Stimulated activated CD4-positive, alpha-beta T cell treated with anti-CD3 and anti-CD28 coated beads, Interleukin-15, amount 100 ng/mL, for 48 hours (primary cell): ENCODE measurements at regions not wholly inside any gene's neighbourhood (a gene's known extent, or its start where the extent isn't known, plus 50 kb on each side); places are given as distances from the start of the nearest gene placed in this dataset.

Experiments
- DNase-seq, 2 donors: peaks; one replicate each; pipeline ENCODE4 v3.0.0-alpha.2; 2020; ENCODE audit warnings: low read depth in 2 of 2

- no peak for DNase-seq
Measured at GRCh38 chr18:38329145-38329544, 763.5 kb upstream of the CELF4 start.

GRCh38 chr18:38322206-38322605, 756.6 kb upstream of the CELF4 start:
- no peak for DNase-seq

- DNase-seq = no peak
Measured at GRCh38 chr18:38321262-38321661, 755.7 kb upstream of the CELF4 start.

- no peak for DNase-seq
Measured at GRCh38 chr18:38318416-38318815, 752.8 kb upstream of the CELF4 start.

GRCh38 chr18:38313831-38314230, 748.2 kb upstream of the CELF4 start:
- DNase-seq = no peak

GRCh38 chr18:38312532-38312931, 746.9 kb upstream of the CELF4 start:
- DNase-seq = no peak

- DNase-seq = no peak
Measured at GRCh38 chr18:38310936-38311335, 745.3 kb upstream of the CELF4 start.

GRCh38 chr18:38307914-38308313, 742.3 kb upstream of the CELF4 start:
- DNase-seq = no peak

- DNase-seq = no peak
Measured at GRCh38 chr18:38305961-38306360, 740.4 kb upstream of the CELF4 start.

- no peak for DNase-seq
Measured at GRCh38 chr18:38301621-38302020, 736.0 kb upstream of the CELF4 start.

GRCh38 chr18:38297910-38298309, 732.3 kb upstream of the CELF4 start:
- no peak for DNase-seq

GRCh38 chr18:38290229-38290628, 724.6 kb upstream of the CELF4 start:
- DNase-seq = no peak

- no peak for DNase-seq
Measured at GRCh38 chr18:38284972-38285371, 719.4 kb upstream of the CELF4 start.

GRCh38 chr18:38263066-38263465, 697.5 kb upstream of the CELF4 start:
- DNase-seq = no peak

GRCh38 chr18:38262661-38263060, 697.1 kb upstream of the CELF4 start:
- DNase-seq = no peak

- no peak for DNase-seq
Measured at GRCh38 chr18:38257661-38258060, 692.1 kb upstream of the CELF4 start.

- no peak for DNase-seq
Measured at GRCh38 chr18:38256366-38256765, 690.8 kb upstream of the CELF4 start.

GRCh38 chr18:38250971-38251370, 685.4 kb upstream of the CELF4 start:
- DNase-seq = no peak

GRCh38 chr18:38244480-38244879, 678.9 kb upstream of the CELF4 start:
- no peak for DNase-seq

GRCh38 chr18:38243291-38243690, 677.7 kb upstream of the CELF4 start:
- no peak for DNase-seq

- no peak for DNase-seq
Measured at GRCh38 chr18:38241736-38242135, 676.1 kb upstream of the CELF4 start.

- DNase-seq = no peak
Measured at GRCh38 chr18:38241216-38241615, 675.6 kb upstream of the CELF4 start.

GRCh38 chr18:38239606-38240005, 674.0 kb upstream of the CELF4 start:
- no peak for DNase-seq

GRCh38 chr18:38237796-38238195, 672.2 kb upstream of the CELF4 start:
- no peak for DNase-seq
